GM12873 (cell line): ENCODE measurements at regions not wholly inside any gene's neighbourhood (a gene's known extent, or its start where the extent isn't known, plus 50 kb on each side); places are given as distances from the start of the nearest gene placed in this dataset.

ENCODE experiments used
- TF ChIP-seq, protein P1 (sequence below): IDR thresholded peaks from 2 replicates; pipeline ENCODE4 v1.5.1; 2012; ENCODE audit warnings: low read depth, mild to moderate bottlenecking, moderate library complexity, low read length, control low read depth; ENCODE audit not compliant: insufficient read depth; ENCODE audit errors: missing control alignments

GRCh38 chr20:20929341-20929740 is 176.8 kb downstream of the LINC00237 start:
- TF ChIP-seq, protein P1, sequence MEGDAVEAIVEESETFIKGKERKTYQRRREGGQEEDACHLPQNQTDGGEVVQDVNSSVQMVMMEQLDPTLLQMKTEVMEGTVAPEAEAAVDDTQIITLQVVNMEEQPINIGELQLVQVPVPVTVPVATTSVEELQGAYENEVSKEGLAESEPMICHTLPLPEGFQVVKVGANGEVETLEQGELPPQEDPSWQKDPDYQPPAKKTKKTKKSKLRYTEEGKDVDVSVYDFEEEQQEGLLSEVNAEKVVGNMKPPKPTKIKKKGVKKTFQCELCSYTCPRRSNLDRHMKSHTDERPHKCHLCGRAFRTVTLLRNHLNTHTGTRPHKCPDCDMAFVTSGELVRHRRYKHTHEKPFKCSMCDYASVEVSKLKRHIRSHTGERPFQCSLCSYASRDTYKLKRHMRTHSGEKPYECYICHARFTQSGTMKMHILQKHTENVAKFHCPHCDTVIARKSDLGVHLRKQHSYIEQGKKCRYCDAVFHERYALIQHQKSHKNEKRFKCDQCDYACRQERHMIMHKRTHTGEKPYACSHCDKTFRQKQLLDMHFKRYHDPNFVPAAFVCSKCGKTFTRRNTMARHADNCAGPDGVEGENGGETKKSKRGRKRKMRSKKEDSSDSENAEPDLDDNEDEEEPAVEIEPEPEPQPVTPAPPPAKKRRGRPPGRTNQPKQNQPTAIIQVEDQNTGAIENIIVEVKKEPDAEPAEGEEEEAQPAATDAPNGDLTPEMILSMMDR = no peak

GRCh38 chr20:20926222-20926905 is 179.8 kb downstream of the LINC00237 start:
- TF ChIP-seq, protein P1 = no peak

DNA sequence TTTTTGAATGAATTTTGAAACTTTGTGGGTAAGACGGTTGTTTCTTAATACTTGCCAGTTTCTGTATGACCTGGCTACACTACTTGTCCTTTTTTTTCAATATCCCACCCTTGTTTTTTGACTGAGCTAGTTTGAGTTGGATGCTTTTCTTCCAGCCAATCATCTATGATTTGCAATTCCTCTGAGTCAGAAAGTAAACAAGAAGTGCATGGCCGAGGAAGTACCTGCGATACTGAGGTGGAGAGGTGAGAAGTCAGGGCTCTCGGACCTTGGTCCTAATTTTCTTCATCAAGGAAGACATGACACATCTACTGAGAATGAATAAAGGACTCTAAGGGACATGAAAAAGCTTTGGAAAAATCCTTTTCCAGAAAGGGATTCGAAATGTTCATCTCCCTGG is 185.7 kb downstream of the LINC00237 start:
- TF ChIP-seq, protein P1 = no peak

GRCh38 chr20:20915844-20916243 is 190.3 kb downstream of the LINC00237 start:
- TF ChIP-seq, protein P1 = no peak

DNA sequence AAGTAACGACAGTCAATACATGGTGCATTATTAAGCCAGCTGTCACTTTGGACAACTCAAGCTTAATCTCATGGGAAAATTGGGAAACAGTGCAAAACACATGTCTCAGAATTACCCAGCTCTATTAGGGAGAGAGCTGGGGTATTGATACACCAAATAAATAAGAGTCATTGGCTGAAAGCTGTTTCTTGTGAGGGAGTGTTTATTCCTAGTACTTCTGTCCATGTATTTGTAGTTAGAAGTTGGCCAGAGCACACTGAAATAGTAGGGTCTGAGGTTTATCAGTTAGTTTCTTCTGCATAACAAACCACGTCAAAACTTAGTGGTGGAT is 192.0 kb upstream of the RALGAPA2 start:
- TF ChIP-seq, protein P1 = no peak

DNA sequence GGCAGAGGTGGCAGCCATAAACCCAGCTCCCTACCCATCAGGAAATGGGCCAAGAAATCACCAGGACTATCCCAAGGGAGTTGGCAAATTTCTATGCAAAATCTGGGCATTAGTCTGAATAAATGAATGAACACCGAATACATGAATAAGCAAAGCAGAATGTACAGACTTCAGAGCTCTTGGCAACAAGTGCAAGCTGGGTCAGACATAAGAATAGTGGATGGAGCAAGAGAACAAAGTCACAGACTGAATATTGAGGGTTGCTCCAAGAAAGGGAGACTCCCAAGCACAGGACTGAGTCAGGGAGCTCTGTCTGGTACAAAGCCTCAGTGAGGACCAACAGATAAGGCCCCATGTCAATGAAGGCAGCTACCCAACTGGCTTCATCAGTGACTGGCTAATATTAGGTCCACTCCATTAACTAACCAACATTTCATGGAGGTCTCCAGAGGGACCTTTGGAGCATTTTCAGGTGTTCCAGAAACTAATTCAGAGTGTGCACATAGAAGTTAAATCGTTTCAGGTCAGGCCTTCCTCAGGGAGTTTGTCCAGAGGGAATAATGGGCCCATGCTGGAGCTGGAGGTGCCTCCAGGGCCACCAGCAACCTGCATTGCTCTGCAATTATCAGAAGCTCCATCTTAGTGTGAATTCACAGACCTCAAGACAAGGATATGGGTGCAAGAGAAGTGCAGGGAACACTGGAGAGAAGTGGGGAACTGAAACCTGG is 191.5 kb upstream of the RALGAPA2 start:
- TF ChIP-seq, protein P1 = no peak

DNA sequence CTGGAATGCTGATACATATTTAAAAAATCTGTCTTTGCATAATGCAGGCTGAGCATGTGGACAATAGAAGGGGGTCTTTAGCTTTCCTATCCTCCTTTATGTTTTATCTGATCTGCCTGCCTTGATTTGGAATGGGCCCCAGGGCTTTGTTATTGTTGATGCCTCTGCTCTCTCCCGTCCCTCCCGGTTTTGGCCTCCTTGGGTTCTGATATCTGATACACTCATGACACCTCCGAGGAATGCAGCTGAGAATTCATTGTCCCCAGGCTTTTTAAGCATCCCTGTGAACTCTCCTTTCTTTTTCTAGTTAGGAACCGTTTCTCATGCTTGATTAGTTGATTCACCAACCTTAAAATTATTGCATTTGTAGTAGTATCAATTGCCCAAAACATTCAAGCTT is 185.5 kb upstream of the RALGAPA2 start:
- TF ChIP-seq, protein P1 = no peak
